ENCODE measurements at regions not wholly inside any gene's neighbourhood (a gene's known extent, or its start where the extent isn't known, plus 50 kb on each side); places are given as distances from the start of the nearest gene placed in this dataset.

DNA sequence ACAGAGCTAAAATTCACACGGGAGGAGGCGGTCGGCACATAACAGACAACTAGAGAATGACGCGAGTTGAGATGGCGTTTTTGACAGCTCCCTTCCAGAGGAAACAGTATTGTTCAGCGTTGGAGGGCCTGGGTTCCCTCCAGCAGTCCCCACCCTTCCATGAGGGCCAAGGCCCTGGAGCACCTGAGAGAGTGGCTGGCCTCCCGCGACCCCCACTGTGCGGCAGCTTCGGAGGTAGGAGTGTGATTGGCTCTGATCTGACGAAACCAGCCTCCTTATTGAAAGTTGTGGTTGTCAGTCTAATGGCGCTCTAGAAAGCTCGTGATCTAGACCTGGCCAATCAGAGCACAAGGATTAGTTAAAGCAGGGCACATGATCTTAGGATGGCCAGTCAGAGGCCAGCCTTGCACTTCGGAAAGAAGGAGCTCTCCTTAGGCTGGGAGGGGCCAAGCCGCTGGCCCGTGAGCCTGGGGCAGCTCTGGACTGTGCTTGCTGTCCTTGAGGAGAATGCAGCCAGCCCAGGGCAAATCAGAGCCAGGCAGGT lies 104.5 kb upstream of the CELF4 start:
- no peak for DNase-seq (ENCODE audit: low read depth, low spot score)

DNA sequence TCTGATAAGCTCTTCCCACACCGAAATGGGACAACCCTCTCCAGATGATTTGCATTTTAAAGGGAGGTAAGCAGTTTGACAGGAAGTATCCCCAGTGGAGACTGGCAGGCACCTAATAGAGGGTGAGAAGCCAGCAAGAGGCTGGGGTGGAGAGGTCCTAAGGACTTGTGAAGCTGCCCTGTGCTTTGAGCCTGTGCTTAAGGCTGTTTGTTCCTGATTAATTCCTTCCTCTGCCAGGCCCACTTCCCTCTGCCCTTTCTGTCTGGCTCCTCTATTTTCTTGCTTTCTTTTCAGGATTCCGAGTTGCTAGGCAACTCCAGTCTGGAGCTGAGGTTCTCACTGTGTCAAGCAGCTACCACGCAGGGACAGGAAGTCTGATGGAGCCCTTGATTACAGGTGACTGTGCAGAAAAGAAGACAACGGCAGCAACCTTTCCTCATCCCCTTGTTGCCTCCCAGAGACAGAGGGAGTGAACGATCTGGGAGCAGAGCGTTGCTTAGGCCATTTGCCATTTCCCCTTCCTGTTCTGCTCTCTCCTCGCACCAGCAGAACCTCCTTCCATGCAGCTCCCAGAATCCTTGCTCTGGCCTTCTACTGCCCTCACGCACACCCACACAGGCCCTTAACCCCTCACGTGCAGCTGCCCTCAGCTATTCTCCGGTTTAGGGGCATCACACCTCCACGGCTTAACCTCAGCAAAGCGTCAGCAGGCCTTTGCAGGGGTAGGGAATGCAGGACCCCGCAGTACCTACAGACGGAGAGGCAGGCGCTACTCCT lies 103.6 kb upstream of the CELF4 start:
- no peak for DNase-seq (ENCODE audit: low read depth, low spot score)

- DNase-seq (ENCODE audit: low read depth, low spot score), result no peak
Observed at GRCh38 chr18:37667836-37668235, 102.2 kb upstream of the CELF4 start.

- no peak for DNase-seq (ENCODE audit: low read depth, low spot score)
Observed at GRCh38 chr18:37666991-37667390, 101.4 kb upstream of the CELF4 start.

GRCh38 chr18:37666451-37666850 lies 100.9 kb upstream of the CELF4 start:
- no peak for DNase-seq (ENCODE audit: low read depth, low spot score)

DNA sequence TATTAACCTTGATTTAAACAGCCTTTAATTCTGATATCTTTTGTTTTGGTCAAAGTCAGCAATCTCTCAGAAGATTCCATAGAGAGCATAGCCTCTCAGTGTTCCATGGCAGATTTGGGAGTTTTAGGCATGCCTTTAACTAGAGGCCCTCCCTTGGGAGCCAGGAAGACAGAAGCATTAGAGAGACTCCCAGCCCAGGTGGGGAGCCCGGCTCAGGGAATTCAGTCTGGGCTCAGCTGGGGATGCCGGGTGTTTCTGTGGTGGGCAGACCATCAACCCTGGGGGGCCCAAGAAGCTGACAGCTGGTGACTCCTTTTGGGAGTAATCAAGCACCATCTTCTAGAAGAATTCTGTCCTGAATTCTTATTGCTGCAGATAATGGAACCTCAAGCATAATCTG lies 99.7 kb upstream of the CELF4 start:
- no peak for DNase-seq (ENCODE audit: low read depth, low spot score)

GRCh38 chr18:37663446-37663845 lies 97.8 kb upstream of the CELF4 start:
- DNase-seq (ENCODE audit: low read depth, low spot score), result no peak

- no peak for DNase-seq (ENCODE audit: low read depth, low spot score)
Observed at GRCh38 chr18:37662546-37663339, 97.1 kb upstream of the CELF4 start.

DNA sequence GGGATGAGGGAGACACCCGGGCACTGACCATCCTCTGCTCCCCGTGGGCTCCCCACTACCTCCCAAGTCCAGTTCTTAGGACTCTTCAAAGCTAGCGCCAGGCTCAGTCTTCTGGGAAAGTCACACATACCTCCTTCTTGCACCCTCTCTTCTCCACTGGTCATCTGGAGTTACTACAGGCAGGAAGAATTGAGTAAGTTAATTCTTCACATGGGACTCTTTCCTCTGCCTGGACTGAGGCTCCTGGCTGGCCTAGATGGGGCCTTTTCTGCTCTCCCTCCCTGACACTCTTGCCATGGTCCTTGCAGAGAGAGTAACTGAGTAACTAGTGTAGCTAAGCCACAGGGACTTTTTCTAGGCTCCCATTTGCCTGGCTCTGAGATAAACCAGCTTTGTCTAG lies 96.5 kb upstream of the CELF4 start:
- DNase-seq (ENCODE audit: low read depth, low spot score), result no peak

- no peak for DNase-seq (ENCODE audit: low read depth, low spot score)
Observed at GRCh38 chr18:37661478-37661877, 95.9 kb upstream of the CELF4 start.

GRCh38 chr18:37661061-37661460 lies 95.5 kb upstream of the CELF4 start:
- no peak for DNase-seq (ENCODE audit: low read depth, low spot score)

DNA sequence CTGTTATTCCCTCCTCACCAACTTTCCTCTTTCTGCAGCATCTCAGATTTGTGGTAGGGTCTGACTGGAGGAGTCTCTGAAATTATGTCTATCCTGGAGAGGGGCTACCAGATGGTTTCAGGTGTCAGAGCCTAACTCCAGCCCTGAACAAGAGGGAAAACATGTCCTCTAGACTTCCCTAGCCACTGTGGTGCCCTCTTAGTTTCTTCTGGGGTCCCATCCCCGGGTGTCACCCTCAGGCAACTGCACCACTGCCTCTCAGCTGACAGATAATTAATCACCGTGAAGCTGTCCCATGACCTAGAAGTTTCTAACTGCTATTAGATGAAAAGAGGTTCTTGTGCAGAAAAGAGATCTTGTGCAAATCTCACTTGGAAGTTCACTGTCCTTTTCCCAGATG lies 95.1 kb upstream of the CELF4 start:
- DNase-seq (ENCODE audit: low read depth, low spot score), result no peak

DNA sequence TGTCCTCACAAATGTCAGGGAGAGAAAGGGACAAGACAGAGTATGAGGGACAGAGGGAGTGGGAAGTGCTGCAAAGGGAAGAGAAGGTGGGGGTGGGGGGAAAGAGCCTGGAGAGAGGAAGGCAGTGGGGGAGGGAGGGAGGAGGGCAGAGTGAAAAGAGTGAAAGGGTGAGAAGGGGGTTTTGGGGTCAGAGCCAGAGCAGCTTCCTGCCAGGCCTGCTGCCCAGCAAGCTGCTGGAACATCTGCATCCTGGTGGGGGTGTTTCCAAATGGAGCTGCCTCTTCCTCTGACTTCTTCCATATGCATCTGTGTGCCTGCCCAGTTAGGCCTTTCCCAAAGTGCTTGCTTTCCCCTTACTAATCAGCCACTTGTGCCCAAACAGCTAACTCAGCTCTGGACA lies 94.3 kb upstream of the CELF4 start:
- no peak for DNase-seq (ENCODE audit: low read depth, low spot score)

GRCh38 chr18:37658894-37659293 lies 93.3 kb upstream of the CELF4 start:
- no peak for DNase-seq (ENCODE audit: low read depth, low spot score)

DNA sequence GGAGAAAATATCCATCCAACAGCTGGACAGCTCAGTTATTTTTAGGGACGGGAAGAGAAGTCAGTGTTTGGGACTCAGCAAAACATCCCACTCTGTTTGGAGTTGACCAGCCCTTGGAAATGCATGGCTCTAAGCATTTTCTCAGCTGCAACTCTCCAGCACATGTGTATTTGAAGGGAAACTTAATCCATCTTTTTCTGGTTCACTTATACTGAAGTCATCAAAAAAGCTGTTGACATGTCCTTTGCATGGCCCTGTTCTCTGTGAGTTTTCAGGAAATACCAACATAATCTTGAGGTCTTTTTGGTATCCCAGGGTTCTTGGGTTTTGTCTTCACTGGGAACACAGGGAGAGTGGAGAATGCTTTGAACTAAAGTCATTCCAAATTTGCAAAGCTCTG lies 91.9 kb upstream of the CELF4 start:
- DNase-seq (ENCODE audit: low read depth, low spot score), result no peak

GRCh38 chr18:37654731-37655369 lies 89.3 kb upstream of the CELF4 start:
- DNase-seq (ENCODE audit: low read depth, low spot score), result no peak

DNA sequence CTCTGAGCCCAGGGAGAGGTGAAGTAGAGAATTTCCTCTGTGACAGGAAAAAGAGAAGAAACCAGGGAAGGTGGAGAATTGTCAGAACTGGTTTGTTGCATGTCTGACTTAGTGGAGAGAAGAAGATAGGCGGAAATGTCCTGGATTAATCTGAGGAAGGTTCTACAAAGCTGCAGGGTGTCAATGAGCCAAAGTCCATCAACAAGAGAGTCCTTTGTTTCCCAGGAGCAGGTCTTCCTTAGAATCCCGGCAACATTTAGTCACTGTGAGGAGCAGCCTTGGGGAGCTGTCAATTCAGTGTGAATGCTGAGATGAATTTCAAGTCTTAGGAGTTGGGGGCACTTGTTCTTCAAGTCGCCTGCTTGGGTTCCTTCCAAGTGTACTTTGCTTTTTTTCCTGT lies 88.4 kb upstream of the CELF4 start:
- no peak for DNase-seq (ENCODE audit: low read depth, low spot score)

- no peak for DNase-seq (ENCODE audit: low read depth, low spot score)
Observed at GRCh38 chr18:37653618-37654017, 88.0 kb upstream of the CELF4 start.

DNA sequence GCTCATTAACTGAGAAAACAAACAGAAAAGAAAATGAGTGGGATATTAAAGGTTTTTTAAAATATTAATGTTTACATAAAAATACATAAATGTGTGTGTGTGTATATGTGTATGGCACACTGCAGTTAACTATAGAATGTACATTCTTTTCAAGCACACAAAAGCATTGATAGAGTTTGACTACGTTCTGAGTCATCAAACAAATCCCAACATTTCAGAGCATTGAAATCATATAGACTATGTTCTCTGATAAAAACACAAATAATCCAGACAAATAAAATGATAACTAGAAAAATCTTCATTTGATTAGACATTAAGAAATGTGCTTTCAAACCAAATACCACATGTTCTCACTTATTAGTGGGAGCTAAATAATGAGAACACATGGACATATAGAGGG lies 84.3 kb upstream of the CELF4 start:
- DNase-seq (ENCODE audit: low read depth, low spot score), result no peak

DNA sequence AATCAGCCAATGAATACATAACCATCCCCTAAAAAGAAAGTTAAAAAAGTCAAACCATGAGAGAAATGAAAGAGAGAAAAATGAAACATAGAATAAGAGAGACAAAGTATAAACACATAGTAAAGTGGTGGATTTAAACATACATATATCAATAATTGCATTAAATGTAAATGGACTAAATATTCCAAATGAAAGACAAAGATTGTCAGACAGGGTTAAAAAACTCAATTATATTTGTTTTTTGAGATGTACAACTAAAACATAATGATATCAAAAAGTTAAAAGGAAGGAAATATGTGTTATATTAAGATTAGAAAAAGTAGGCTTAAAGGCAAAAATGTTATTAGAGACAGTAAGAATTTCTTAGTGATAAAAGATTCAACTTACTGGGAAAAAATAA lies 83.8 kb upstream of the CELF4 start:
- DNase-seq (ENCODE audit: low read depth, low spot score), result no peak

GRCh38 chr18:37641573-37641972 lies 76.0 kb upstream of the CELF4 start:
- no peak for DNase-seq (ENCODE audit: low read depth, low spot score)

DNA sequence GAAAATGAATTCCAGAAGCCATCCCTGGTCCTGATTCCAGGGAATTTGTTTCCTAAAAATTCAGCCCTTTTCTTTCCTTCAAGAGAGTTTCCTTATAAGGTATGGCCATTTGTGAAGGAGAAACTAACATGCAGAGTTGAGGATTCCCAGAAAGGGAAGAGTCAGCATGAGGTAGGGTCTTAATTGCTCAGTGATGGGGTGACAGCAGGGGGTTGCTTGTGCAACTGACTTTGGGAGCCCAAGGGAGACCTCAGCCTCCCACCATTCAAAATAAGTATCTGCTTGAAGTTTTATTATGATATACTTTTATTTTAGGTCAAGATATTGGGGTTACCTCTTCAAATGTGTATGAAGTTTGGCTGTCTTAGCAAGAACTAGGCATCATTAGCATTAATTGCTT lies 74.9 kb upstream of the CELF4 start:
- no peak for DNase-seq (ENCODE audit: low read depth, low spot score)

All from iPS DF 19.7 (cell line).